ENCODE measurements at regions not wholly inside any gene's neighbourhood (a gene's known extent, or its start where the extent isn't known, plus 50 kb on each side); places are given as distances from the start of the nearest gene placed in this dataset.

GRCh38 chr11:15579287-15580001 lies 464.7 kb downstream of the INSC start:
- no peak for FAIRE-seq
- CTCF ChIA-PET (ENCODE audit: low intra/inter-chr PET ratio, low total read pairs), result no interaction called here
- no peak for TF ChIP-seq GMEB2 (CRISPR knock-in tag; IDR thresholded peaks at IDR 0.05; ENCODE audit: low read depth)
- no peak for TF ChIP-seq RFX5 (IDR thresholded peaks at IDR 0.05; ENCODE audit: low read depth, low read length)
- TF ChIP-seq GTF3A (CRISPR knock-in tag; conservative IDR thresholded peaks at IDR 0.05), result no peak
- no peak for TF ChIP-seq PCBP1 (IDR thresholded peaks at IDR 0.05; ENCODE audit: borderline replicate concordance, low read depth, low read length)
- no peak for TF ChIP-seq ZNF414 (CRISPR knock-in tag; IDR thresholded peaks at IDR 0.05)
- no peak for TF ChIP-seq ZNF574 (CRISPR knock-in tag; IDR thresholded peaks at IDR 0.05)
- TF ChIP-seq ZBTB46 (CRISPR knock-in tag; IDR thresholded peaks at IDR 0.05; ENCODE audit: borderline replicate concordance), result no peak
- no peak for TF ChIP-seq ZNF747 (CRISPR knock-in tag; IDR thresholded peaks at IDR 0.05; ENCODE audit: borderline replicate concordance)
- no peak for TF ChIP-seq ZGPAT (CRISPR knock-in tag; IDR thresholded peaks at IDR 0.05)
- TF ChIP-seq HNRNPL (IDR thresholded peaks at IDR 0.05; ENCODE audit: low read depth, low read length), result no peak
- TF ChIP-seq ZNF605 (CRISPR knock-in tag; IDR thresholded peaks at IDR 0.05), result no peak
- TF ChIP-seq CBFB (CRISPR knock-in tag; IDR thresholded peaks at IDR 0.05), result no peak
- TF ChIP-seq TBX3 (IDR thresholded peaks at IDR 0.05; ENCODE audit: borderline replicate concordance), result no peak
- TF ChIP-seq ZNF274 (CRISPR knock-in tag; IDR thresholded peaks at IDR 0.05), result no peak
- TF ChIP-seq PLRG1 (conservative IDR thresholded peaks at IDR 0.05), result no peak
- TF ChIP-seq SRSF9 (IDR thresholded peaks at IDR 0.05; ENCODE audit: borderline replicate concordance, insufficient read depth, low read depth, low read length, poor library complexity, severe bottlenecking), result no peak
- no peak for TF ChIP-seq U2AF2 (IDR thresholded peaks at IDR 0.05; ENCODE audit: low read depth, low read length)

More at GRCh38 chr11:15579287-15580001, 464.7 kb downstream of the INSC start:
- H2AFZ ChIP-seq (ENCODE audit: low read length), result no peak overlapping the region
- no peaks in the 10 kb centered on the region for H4K20me1 ChIP-seq (ENCODE audit: insufficient read depth, low read length)
- no peaks in the 10 kb centered on the region for H3K4me1 ChIP-seq (ENCODE audit: insufficient read depth, low read length)
- BruUV-seq (replicated peaks), result no TSS peak
- intact Hi-C loops (cut with micrococcal nuclease; ENCODE audit: unreplicated experiment), result no loop called here
- H3K79me2 ChIP-seq (ENCODE audit: insufficient read depth, low read length), result no peaks in the 10 kb centered on the region
- no peaks in the 10 kb centered on the region for H3K27me3 ChIP-seq (ENCODE audit: control insufficient read depth in 1 of 2, insufficient read depth in 2 of 2, low read length in 2 of 2)
- H3K4me3 ChIP-seq (replicated peaks in 1 of 3; ENCODE audit: insufficient read depth in 1 of 3, low read depth in 2 of 3, low read length in 3 of 3), result no peak overlapping the region
- H3K36me3 ChIP-seq (replicated peaks in 1 of 2; ENCODE audit: control insufficient read depth in 1 of 2, insufficient read depth in 2 of 2, low read length in 2 of 2), result no peaks in the 10 kb centered on the region
- H3K27ac ChIP-seq (ENCODE audit: extremely low read length, insufficient read depth, low read length), result no peak overlapping the region
- ATAC-seq, result no peak
- 38% methylated on average over 11 of the region's 12 CpGs for WGBS (ENCODE audit: low lambda C conversion rate)
- no peak overlapping the region for H3K9ac ChIP-seq (ENCODE audit: insufficient read depth, low read depth, low read length)
- POLR2A ChIA-PET, result no interaction called here
- no peak for DNase-seq (ENCODE audit: low spot score)
- H3K4me2 ChIP-seq (ENCODE audit: low read depth, low read length), result no peak overlapping the region
- in situ Hi-C loops (cut with HindIII; ENCODE audit: extremely low pct_ligation_motif_present, low pct_unique_long_range_greater_than_20kb), result no loop called here
- no peaks in the 10 kb centered on the region for H3K9me3 ChIP-seq (ENCODE audit: low read length)
